Trophoblast cell (in vitro differentiated cells and primary cell): ENCODE measurements at regions not wholly inside any gene's neighbourhood (a gene's known extent, or its start where the extent isn't known, plus 50 kb on each side); places are given as distances from the start of the nearest gene placed in this dataset.

Experiments
- DNase-seq, 2 donors: peaks; one replicate each; pipeline ENCODE4 v3.0.0-alpha.2; 2016
- H2AFZ ChIP-seq: 2 replicates; pipeline ENCODE4 v1.6.1; 2013; ENCODE audit warnings: low read length, moderate library complexity, mild to moderate bottlenecking; ENCODE audit not compliant: insufficient read depth, poor library complexity
- H2AK5ac ChIP-seq: 2 replicates; pipeline ENCODE4 v1.6.1; 2013; ENCODE audit warnings: mild to moderate bottlenecking, low read length
- H2BK120ac ChIP-seq: 2 replicates; pipeline ENCODE4 v1.6.1; 2013; ENCODE audit warnings: low read length, mild to moderate bottlenecking, moderate library complexity; ENCODE audit not compliant: insufficient read depth, poor library complexity
- H2BK12ac ChIP-seq: 2 replicates; pipeline ENCODE4 v1.6.1; 2013; ENCODE audit warnings: mild to moderate bottlenecking, low read length, moderate library complexity
- H2BK5ac ChIP-seq: 2 replicates; pipeline ENCODE4 v1.6.1; 2013; ENCODE audit warnings: low read length, low read depth, moderate library complexity, mild to moderate bottlenecking; ENCODE audit not compliant: poor library complexity
- H3K14ac ChIP-seq: 2 replicates; pipeline ENCODE4 v1.6.1; 2013; ENCODE audit warnings: mild to moderate bottlenecking, low read length
- H3K18ac ChIP-seq: 2 replicates; pipeline ENCODE4 v1.6.1; 2013; ENCODE audit warnings: mild to moderate bottlenecking, low read length
- H3K23ac ChIP-seq: 2 replicates; pipeline ENCODE4 v1.6.1; 2013; ENCODE audit warnings: low read length
- H3K27ac ChIP-seq: 2 replicates; pipeline ENCODE4 v1.5.1; 2013; ENCODE audit warnings: low read depth, mild to moderate bottlenecking, inconsistent platforms, low read length, moderate library complexity
- H3K27me3 ChIP-seq: 2 replicates; pipeline ENCODE4 v1.6.1; 2013; ENCODE audit warnings: inconsistent platforms, mild to moderate bottlenecking, low read length, moderate library complexity; ENCODE audit not compliant: insufficient read depth
- H3K36me3 ChIP-seq, 2 experiments: 1 replicate in 1 of 2; 2 replicates in 1 of 2; pipeline ENCODE4 v1.6.1; 2013; ENCODE audit warnings: low read length in 2 of 2, mild to moderate bottlenecking in 2 of 2, moderate library complexity in 1 of 2; ENCODE audit not compliant: insufficient read depth in 2 of 2, control insufficient read depth in 1 of 2
- H3K4ac ChIP-seq: 2 replicates; pipeline ENCODE4 v1.6.1; 2013; ENCODE audit warnings: low read depth, mild to moderate bottlenecking, low read length, moderate library complexity
- H3K4me1 ChIP-seq, 2 experiments: 1 replicate in 1 of 2; 2 replicates in 1 of 2; pipeline ENCODE4 v1.6.1; 2013; ENCODE audit warnings: low read length in 2 of 2, mild to moderate bottlenecking in 2 of 2, moderate library complexity in 1 of 2; ENCODE audit not compliant: insufficient read depth in 2 of 2, control insufficient read depth in 1 of 2
- H3K4me2 ChIP-seq: 2 replicates; pipeline ENCODE4 v1.6.1; 2013; ENCODE audit warnings: inconsistent platforms, mild to moderate bottlenecking, low read length, moderate library complexity
- H3K4me3 ChIP-seq: 2 replicates; pipeline ENCODE4 v1.5.1; 2013; ENCODE audit warnings: mild to moderate bottlenecking, low read depth, low read length, inconsistent platforms
- H3K79me1 ChIP-seq: one replicate; pipeline ENCODE4 v1.6.1; 2013; ENCODE audit warnings: low read length
- H3K79me2 ChIP-seq: 2 replicates; pipeline ENCODE4 v1.6.1; 2013; ENCODE audit warnings: low read length, mild to moderate bottlenecking; ENCODE audit not compliant: control insufficient read depth, insufficient read depth, poor library complexity
- H3K9ac ChIP-seq: 2 replicates; pipeline ENCODE4 v1.6.1; 2013; ENCODE audit warnings: mild to moderate bottlenecking, low read length
- H3K9me3 ChIP-seq: 2 replicates; pipeline ENCODE4 v1.6.1; 2013; ENCODE audit warnings: low read depth, mild to moderate bottlenecking, control low read depth, inconsistent platforms, low read length; ENCODE audit not compliant: insufficient read depth
- H4K12ac ChIP-seq: 2 replicates; pipeline ENCODE4 v1.6.1; 2013; ENCODE audit warnings: low read depth, mild to moderate bottlenecking, low read length, moderate library complexity
- H4K8ac ChIP-seq: 2 replicates; pipeline ENCODE4 v1.6.1; 2013; ENCODE audit warnings: low read depth, mild to moderate bottlenecking, low read length, moderate library complexity
- H4K91ac ChIP-seq: one replicate; pipeline ENCODE4 v1.6.1; 2013; ENCODE audit warnings: low read depth, mild to moderate bottlenecking, low read length, moderate library complexity
- WGBS: extraction: QIAGEN DNeasy Blood & Tissue Kit; methylation state at CpG from one replicate; pipeline ENCODE4 v1.1.7; 2013; ENCODE audit warnings: missing lambda C conversion rate; ENCODE audit not compliant: insufficient read length, insufficient coverage; ENCODE audit errors: extremely low coverage; 5-methylcytosine and 5-hydroxymethylcytosine counted together

DNA sequence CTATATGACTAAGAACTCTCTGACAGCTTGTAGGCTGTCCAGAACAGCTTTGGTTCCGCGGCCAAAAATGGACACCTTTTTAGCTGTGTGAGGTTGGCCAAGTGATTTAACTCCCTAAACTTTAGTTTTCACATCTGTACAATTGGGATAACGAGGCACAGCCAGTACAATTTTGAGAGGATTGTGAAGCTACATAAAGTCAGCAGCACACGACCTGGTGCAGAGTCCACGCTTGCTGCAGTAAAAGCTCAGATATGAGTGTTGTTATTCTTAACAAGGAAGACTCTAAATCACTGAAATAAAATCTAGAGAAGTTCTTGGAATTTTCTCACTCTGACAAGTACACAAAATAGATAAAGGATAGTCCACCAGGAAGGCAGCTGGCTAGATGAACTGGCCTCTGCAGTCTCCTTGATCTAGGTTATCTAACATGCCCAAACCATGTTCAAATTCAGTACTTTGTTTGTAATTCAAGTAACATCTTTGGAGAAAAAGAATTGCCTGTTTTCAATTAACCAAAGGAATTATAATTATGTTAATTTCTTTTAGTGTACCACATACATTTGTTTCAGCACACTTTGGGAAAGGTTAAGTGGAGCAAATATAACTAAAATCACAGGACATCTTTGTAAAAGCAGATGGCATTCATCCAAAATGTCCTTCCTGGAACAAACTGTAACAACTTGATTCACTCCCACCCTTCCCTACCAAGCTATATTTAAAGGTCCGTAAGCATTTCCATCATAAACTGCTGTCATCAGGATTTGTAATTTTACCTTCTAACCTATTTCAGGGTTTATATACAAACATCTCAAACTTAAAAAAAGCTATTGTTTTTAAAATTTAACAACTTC, 201.7 kb upstream of the STK17B start:
- no CpG with 5 or more reads among the region's 6 CpGs for WGBS
- Histone ChIP-seq H2AFZ (no peak overlapping the region), H3K9ac (no peak overlapping the region), H3K27ac (no peak overlapping the region), H3K79me1 (peaks cover 7% of the 10 kb centered on the region), H3K18ac (no peak overlapping the region), H3K79me2 (no peaks in the 10 kb centered on the region), H3K14ac (no peak overlapping the region), H4K91ac (no peak overlapping the region), H3K27me3 (no peaks in the 10 kb centered on the region), H3K4ac (no peak overlapping the region), H4K8ac (no peak overlapping the region), H4K12ac (no peak overlapping the region), H2BK5ac (no peak overlapping the region), H2BK12ac (no peak overlapping the region), H3K4me3 (no peak overlapping the region), H2AK5ac (no peak overlapping the region), H2BK120ac (no peak overlapping the region), H3K36me3 (no peaks in the 10 kb centered on the region), H3K4me2 (no peak overlapping the region), H3K9me3 (no peaks in the 10 kb centered on the region), H3K23ac (no peak overlapping the region), H3K4me1 (peaks cover 10 to 11% of the 10 kb centered on the region in 2 experiments)
- DNase-seq = no peak

DNA sequence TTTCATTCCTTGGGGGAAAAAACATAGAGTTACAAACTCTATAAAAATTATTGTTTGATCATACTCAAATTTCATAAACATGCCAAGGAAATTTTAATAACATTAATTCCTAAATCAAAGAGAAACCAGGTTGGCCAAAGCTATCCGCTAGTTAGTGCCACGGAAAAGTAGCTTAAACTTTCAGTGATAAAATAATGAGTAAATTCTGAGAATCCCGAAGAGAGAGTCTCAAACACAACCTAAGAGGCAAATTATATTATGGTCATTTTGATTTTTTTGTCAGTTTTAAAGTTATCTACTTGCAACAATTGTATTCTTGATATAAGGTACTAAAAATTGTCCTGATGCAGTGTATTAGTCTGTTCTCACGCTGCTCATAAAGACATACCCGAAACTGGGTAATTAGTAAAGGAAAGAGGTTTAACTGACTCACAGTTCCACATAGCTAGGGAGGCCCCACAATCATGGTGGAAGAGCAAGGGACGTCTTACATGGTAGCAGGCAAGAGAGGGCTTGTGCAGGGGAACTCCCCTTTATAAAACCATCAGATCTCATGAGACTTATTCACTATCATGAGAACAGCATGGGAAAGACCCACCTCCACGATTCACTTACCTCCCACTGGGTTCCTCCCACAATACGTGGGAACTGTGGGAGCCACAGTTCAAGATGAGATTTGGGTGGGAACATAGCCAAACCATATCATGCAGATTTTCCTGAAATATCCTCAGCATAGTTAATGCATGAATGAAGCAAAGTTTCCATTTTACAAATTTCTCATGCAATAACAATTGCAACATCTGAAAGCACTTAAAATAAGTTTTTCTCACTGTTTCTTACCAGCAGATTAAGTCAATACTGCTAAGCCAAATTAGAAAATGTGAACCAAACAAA, 205.9 kb upstream of the STK17B start:
- Histone ChIP-seq H3K27me3 (no peaks in the 10 kb centered on the region), H3K23ac (no peak overlapping the region), H2BK12ac (no peak overlapping the region), H4K12ac (no peak overlapping the region), H2BK5ac (no peak overlapping the region), H3K4me2 (no peak overlapping the region), H2AFZ (no peak overlapping the region), H4K8ac (no peak overlapping the region), H3K79me1 (no peaks in the 10 kb centered on the region), H3K4me3 (no peak overlapping the region), H3K9ac (no peak overlapping the region), H2BK120ac (no peak overlapping the region), H4K91ac (no peak overlapping the region), H3K14ac (no peak overlapping the region), H3K18ac (no peak overlapping the region), H3K9me3 (no peaks in the 10 kb centered on the region), H3K4me1 (no peaks in the 10 kb centered on the region), H2AK5ac (no peak overlapping the region), H3K4ac (no peak overlapping the region), H3K79me2 (no peaks in the 10 kb centered on the region), H3K27ac (no peak overlapping the region), H3K36me3 (no peaks in the 10 kb centered on the region)
- WGBS = no CpG with 5 or more reads among the region's 8 CpGs
- DNase-seq = no peak

DNA sequence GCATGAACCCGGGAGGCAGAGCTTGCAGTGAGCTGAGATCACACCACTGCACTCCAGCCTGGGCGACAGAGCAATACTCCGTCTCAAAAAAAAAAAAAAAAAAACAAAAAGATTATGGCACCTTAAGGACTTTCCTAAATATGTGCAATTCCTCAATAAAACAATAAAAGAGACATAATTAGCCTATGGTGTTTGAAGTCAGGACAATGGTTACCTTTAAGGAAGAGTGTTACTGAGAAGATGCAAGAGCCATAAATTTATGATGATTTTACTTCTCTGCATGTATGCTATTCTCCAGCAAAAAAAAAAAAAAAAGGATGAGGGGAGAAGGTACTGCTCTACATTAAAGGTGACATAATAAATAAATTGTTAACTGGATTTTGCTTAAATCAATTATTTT, 208.2 kb upstream of the STK17B start:
- H3K23ac ChIP-seq = no peak overlapping the region
- no CpG with 5 or more reads among the region's 3 CpGs for WGBS
- H3K18ac ChIP-seq = no peak overlapping the region
- H3K27ac ChIP-seq = no peak overlapping the region
- no peak overlapping the region for H4K8ac ChIP-seq
- no peaks in the 10 kb centered on the region for H3K36me3 ChIP-seq
- H3K79me1 ChIP-seq = no peaks in the 10 kb centered on the region
- H3K79me2 ChIP-seq = no peaks in the 10 kb centered on the region
- no peaks in the 10 kb centered on the region for H3K27me3 ChIP-seq
- H2BK120ac ChIP-seq = no peak overlapping the region
- H3K4ac ChIP-seq = no peak overlapping the region
- H2AK5ac ChIP-seq = no peak overlapping the region
- no peak for DNase-seq
- H2AFZ ChIP-seq = no peak overlapping the region
- H3K14ac ChIP-seq = no peak overlapping the region
- no peak overlapping the region for H3K4me3 ChIP-seq
- H3K4me1 ChIP-seq = no peaks in the 10 kb centered on the region
- no peak overlapping the region for H3K9ac ChIP-seq
- H4K91ac ChIP-seq = no peak overlapping the region
- H2BK12ac ChIP-seq = no peak overlapping the region
- H2BK5ac ChIP-seq = no peak overlapping the region
- no peak overlapping the region for H4K12ac ChIP-seq
- no peaks in the 10 kb centered on the region for H3K9me3 ChIP-seq
- H3K4me2 ChIP-seq = no peak overlapping the region

DNA sequence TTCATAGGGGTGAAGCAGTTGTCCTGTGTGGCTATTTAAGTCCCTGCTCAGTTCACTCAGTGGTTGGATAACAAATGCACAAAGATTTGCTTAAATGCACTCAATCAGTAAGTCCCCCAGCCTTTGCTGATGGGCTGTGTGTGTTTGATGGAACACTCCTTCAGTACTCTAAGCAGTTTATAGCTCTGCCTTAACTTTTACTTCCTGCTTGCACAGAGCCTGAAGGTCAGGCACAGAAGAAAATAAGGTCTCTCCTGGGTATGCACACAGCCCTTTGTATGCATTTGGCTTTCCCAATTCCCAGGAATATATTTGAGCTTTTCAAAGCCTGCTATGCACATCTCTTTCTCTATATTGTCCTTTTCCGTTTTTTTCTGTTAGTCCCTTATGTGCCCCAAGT, 208.7 kb upstream of the STK17B start:
- no peak for DNase-seq
- no peak overlapping the region for H4K8ac ChIP-seq
- no peak overlapping the region for H2AK5ac ChIP-seq
- H3K36me3 ChIP-seq = no peaks in the 10 kb centered on the region
- H3K9ac ChIP-seq = no peak overlapping the region
- no CpG with 5 or more reads among the region's 1 CpG for WGBS
- H3K79me2 ChIP-seq = no peaks in the 10 kb centered on the region
- no peak overlapping the region for H3K4ac ChIP-seq
- no peaks in the 10 kb centered on the region for H3K4me1 ChIP-seq
- H3K27me3 ChIP-seq = no peaks in the 10 kb centered on the region
- no peak overlapping the region for H2BK5ac ChIP-seq
- H3K27ac ChIP-seq = no peak overlapping the region
- H4K91ac ChIP-seq = no peak overlapping the region
- no peak overlapping the region for H2AFZ ChIP-seq
- no peak overlapping the region for H4K12ac ChIP-seq
- H2BK12ac ChIP-seq = no peak overlapping the region
- H3K79me1 ChIP-seq = no peaks in the 10 kb centered on the region
- H3K4me2 ChIP-seq = no peak overlapping the region
- no peaks in the 10 kb centered on the region for H3K9me3 ChIP-seq
- H3K18ac ChIP-seq = no peak overlapping the region
- H3K4me3 ChIP-seq = no peak overlapping the region
- H2BK120ac ChIP-seq = no peak overlapping the region
- no peak overlapping the region for H3K14ac ChIP-seq
- H3K23ac ChIP-seq = no peak overlapping the region
